Tibial nerve (tissue), 4 donors: ENCODE measurements at regions not wholly inside any gene's neighbourhood (a gene's known extent, or its start where the extent isn't known, plus 50 kb on each side); places are given as distances from the start of the nearest gene placed in this dataset.
A peak's percentile ranks its signal among the peaks of the same experiment; 100 is the strongest.

Experiments
- DNase-seq, 2 donors: peaks; one replicate each; pipeline ENCODE4 v3.0.0-alpha.2; 2019; ENCODE audit warnings: low spot score in 2 of 2
- H3K27ac ChIP-seq, 4 donors: fragments of 200-600 bp; sonication (generic) in 3 of 4; one replicate each; pipeline ENCODE4 v1.5.1; 2017 to 2019; ENCODE audit warnings: mild to moderate bottlenecking in 1 of 4
- H3K27me3 ChIP-seq, 2 donors: fragments of 200-600 bp; sonication (generic) in 1 of 2; one replicate each; pipeline versions ENCODE4 v1.5.1 to v1.6.0; 2017 to 2019
- H3K36me3 ChIP-seq, 3 donors: fragments of 200-600 bp; sonication (generic); one replicate each; pipeline ENCODE4 v1.5.1; 2018 to 2019
- H3K4me1 ChIP-seq, 4 donors: fragments of 200-600 bp; sonication (generic) in 3 of 4; one replicate each; pipeline ENCODE4 v1.5.1; 2017 to 2019
- H3K4me3 ChIP-seq, 4 donors: fragments of 200-600 bp; sonication (generic) in 3 of 4; one replicate each; pipeline ENCODE4 v1.5.1; 2017 to 2019; ENCODE audit warnings: mild to moderate bottlenecking in 1 of 4, moderate library complexity in 1 of 4
- H3K9me3 ChIP-seq, 4 donors: fragments of 200-600 bp; sonication (generic) in 3 of 4; one replicate each; pipeline ENCODE4 v1.5.1; 2017 to 2019
- CTCF ChIP-seq, 5 experiments: fragments of 200-600 bp in 3 of 5; fragments of 450-650 bp in 2 of 5; sonication (generic) in 3 of 5; IDR thresholded peaks; one replicate each; pipeline ENCODE4 v1.5.1; 2016 to 2019; ENCODE audit warnings: antibody characterized with exemption in 5 of 5, mild to moderate bottlenecking in 3 of 5, moderate library complexity in 2 of 5
- EP300 ChIP-seq, 2 donors: sonication (generic); formaldehyde crosslinking; IDR thresholded peaks; one replicate each; pipeline ENCODE4 v1.6.1; 2017; ENCODE audit warnings: antibody characterized with exemption in 2 of 2, mild to moderate bottlenecking in 1 of 2
- POLR2A ChIP-seq, 2 donors: fragments of 450-650 bp; IDR thresholded peaks; one replicate each; pipeline ENCODE4 v1.6.1; 2017; ENCODE audit warnings: antibody characterized with exemption in 2 of 2, mild to moderate bottlenecking in 2 of 2, moderate library complexity in 2 of 2
- WGBS, 2 donors: methylation state at CpG; one replicate each; pipeline ENCODE4 v1.1.5; 2018; 5-methylcytosine and 5-hydroxymethylcytosine counted together

DNA sequence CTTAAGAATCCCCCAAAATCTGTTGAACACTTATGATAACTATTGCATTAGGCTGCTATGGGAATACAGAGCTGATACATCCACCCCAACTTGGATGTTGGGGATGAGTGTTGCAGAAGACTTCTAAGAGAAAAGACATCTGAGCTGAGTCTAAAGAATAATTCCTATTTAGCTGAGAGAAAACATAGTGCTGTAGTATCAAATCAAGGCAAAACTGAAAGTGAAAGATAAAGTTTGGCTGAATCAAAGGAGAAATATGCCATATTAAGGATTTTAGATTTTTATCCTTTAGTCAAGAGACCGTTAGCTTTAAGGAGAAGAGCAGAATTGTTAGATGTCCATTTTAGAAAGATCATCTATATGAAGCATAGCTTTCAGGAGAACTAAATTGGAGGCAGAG is 726.9 kb upstream of the PTBP2 start:
- H3K4me3 ChIP-seq, result peak overlapping the region in 2 of 4 donors; percentile 8 to 10
- no peaks in the 10 kb centered on the region for H3K27me3 ChIP-seq
- H3K9me3 ChIP-seq, result peaks cover 0 to 4% (median 0%) of the 10 kb centered on the region in 4 donors
- H3K27ac ChIP-seq, result no peak overlapping the region
- 43 to 48% methylated on average over 1 of the region's 1 CpG for WGBS, 2 donors
- no peak for DNase-seq
- no peaks in the 10 kb centered on the region for H3K36me3 ChIP-seq
- peaks cover 0 to 11% (median 0%) of the 10 kb centered on the region in 4 donors for H3K4me1 ChIP-seq
- TF ChIP-seq CTCF (IDR thresholded peaks at IDR 0.05) (no peak), POLR2A (IDR thresholded peaks at IDR 0.05) (no peak), EP300 (IDR thresholded peaks at IDR 0.05) (no peak)

DNA sequence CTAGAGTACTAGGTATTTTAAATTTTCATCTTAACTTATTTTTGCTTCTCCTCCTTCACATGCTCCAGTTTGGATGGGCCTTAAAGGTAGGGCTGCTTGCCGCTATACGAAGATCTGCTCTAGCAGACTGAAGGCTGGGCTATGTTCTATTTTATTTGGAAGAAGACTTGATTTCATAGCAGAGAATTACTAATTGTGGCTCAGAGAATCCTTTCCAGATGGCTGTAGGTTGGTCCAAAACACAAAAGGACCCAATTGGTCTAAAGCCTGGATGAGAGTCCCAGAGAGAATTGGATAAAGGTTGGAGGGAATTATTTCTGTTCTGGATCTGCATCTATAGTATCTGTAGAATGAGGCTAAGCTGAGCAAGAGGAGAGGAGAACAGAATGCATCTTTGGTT is 719.4 kb upstream of the PTBP2 start:
- Histone ChIP-seq H3K4me3 (no peak overlapping the region), H3K27ac (no peak overlapping the region), H3K27me3 (no peaks in the 10 kb centered on the region), H3K36me3 (no peaks in the 10 kb centered on the region), H3K4me1 (no peaks in the 10 kb centered on the region), H3K9me3 (peaks cover 0 to 6% (median 0%) of the 10 kb centered on the region in 4 donors)
- no peak for TF ChIP-seq POLR2A (IDR thresholded peaks at IDR 0.05)
- no peak for TF ChIP-seq EP300 (IDR thresholded peaks at IDR 0.05)
- no peak for TF ChIP-seq CTCF (IDR thresholded peaks at IDR 0.05)
- DNase-seq, result no peak
- WGBS, 2 donors, result 55 to 60% methylated on average over 2 of the region's 2 CpGs

GRCh38 chr1:96002969-96003964 is 718.3 kb upstream of the PTBP2 start:
- Histone ChIP-seq H3K4me3 (no peak overlapping the region), H3K36me3 (no peaks in the 10 kb centered on the region), H3K27me3 (no peaks in the 10 kb centered on the region), H3K27ac (no peak overlapping the region), H3K9me3 (peaks cover 0 to 6% (median 0%) of the 10 kb centered on the region in 4 donors), H3K4me1 (no peaks in the 10 kb centered on the region)
- DNase-seq, result no peak
- no peak for TF ChIP-seq EP300 (IDR thresholded peaks at IDR 0.05)
- TF ChIP-seq CTCF (IDR thresholded peaks at IDR 0.05), result no peak
- no peak for TF ChIP-seq POLR2A (IDR thresholded peaks at IDR 0.05)
- WGBS, 2 donors, result 74 to 75% methylated on average over 9 of the region's 9 CpGs

DNA sequence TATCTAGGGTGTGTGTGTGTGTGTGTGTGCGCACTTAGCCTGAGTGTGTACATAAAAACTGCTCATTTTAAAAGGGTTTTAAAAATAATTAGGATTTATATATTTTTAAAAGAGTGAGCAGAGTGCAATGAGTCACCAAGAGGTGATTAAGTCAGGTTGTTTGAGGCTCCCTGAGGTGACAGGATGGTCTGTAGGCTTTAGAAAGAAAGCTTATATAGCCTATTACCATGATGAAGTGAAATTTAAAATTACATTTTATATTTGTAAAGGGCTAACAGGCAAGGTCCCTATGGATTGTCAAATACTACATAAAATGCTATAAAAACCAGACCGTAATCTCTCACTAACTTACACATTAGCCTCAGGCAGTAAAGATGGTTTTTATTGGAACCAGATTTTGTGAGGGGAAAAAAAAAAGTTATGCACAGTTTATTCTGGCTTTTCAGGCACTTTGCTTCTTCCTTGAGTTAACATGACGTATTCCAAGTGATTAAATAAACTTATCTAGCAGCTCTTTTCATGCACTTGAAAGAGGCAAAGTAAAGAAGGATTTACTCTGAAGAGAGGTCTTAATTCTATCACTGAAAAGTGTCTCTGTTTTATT is 711.7 kb upstream of the PTBP2 start:
- no peak overlapping the region for H3K4me3 ChIP-seq
- no peaks in the 10 kb centered on the region for H3K27me3 ChIP-seq
- H3K36me3 ChIP-seq, result no peaks in the 10 kb centered on the region
- TF ChIP-seq EP300 (IDR thresholded peaks at IDR 0.05) (no peak), POLR2A (IDR thresholded peaks at IDR 0.05) (no peak), CTCF (IDR thresholded peaks at IDR 0.05) (no peak)
- DNase-seq, result no peak
- WGBS, 2 donors, result 53 to 57% methylated on average over 3 of the region's 3 CpGs
- H3K27ac ChIP-seq, result no peak overlapping the region
- H3K9me3 ChIP-seq, result no peaks in the 10 kb centered on the region
- no peaks in the 10 kb centered on the region for H3K4me1 ChIP-seq

DNA sequence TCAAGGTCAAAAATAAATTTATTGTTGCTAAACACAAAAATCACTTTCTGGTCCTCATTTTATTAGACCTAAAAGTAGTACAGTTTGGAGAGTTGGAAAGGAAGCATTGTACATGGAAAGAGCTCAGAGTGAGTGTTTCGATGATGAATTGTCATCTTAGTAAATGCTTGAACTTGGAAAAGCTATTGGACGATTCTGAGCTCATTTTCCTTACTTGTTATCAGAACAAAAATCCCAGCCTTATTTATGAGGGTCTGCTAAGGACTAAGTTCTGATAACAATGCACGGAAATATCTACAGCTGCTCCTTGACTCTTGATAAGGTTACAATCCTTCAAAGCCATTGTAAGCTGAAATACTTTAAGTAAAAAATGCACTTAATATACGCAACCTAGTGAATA is 710.0 kb upstream of the PTBP2 start:
- Histone ChIP-seq H3K9me3 (no peaks in the 10 kb centered on the region), H3K27me3 (no peaks in the 10 kb centered on the region), H3K4me1 (no peaks in the 10 kb centered on the region), H3K4me3 (no peak overlapping the region), H3K36me3 (no peaks in the 10 kb centered on the region), H3K27ac (no peak overlapping the region)
- no peak for DNase-seq
- WGBS, 2 donors, result 85 to 88% methylated on average over 4 of the region's 4 CpGs
- no peak for TF ChIP-seq POLR2A (IDR thresholded peaks at IDR 0.05)
